Liver (tissue), 3 donors: ENCODE measurements at regions not wholly inside any gene's neighbourhood (a gene's known extent, or its start where the extent isn't known, plus 50 kb on each side); places are given as distances from the start of the nearest gene placed in this dataset.

Experiments
- GABPA ChIP-seq, 2 donors: IDR thresholded peaks in 1 of 2; conservative IDR thresholded peaks in 1 of 2; 2 replicates each; pipeline ENCODE4 v1.6.1; 2016; ENCODE audit warnings: antibody characterized with exemption in 2 of 2, mild to moderate bottlenecking in 1 of 2, moderate library complexity in 1 of 2
- HNF4A ChIP-seq, 2 donors: conservative IDR thresholded peaks; 2 replicates each; pipeline ENCODE4 v1.6.1; 2016; ENCODE audit warnings: antibody characterized with exemption in 2 of 2, mild to moderate bottlenecking in 2 of 2
- JUND ChIP-seq, 2 donors: IDR thresholded peaks; 2 replicates each; pipeline ENCODE4 v1.6.1; 2016; ENCODE audit warnings: antibody characterized with exemption in 2 of 2
- NR2F2 ChIP-seq: IDR thresholded peaks from 2 replicates; pipeline ENCODE4 v1.6.1; 2016; ENCODE audit warnings: antibody characterized with exemption
- RXRA ChIP-seq, 2 donors: IDR thresholded peaks; 2 replicates each; pipeline ENCODE4 v1.6.1; 2017 to 2018; ENCODE audit warnings: antibody characterized with exemption in 2 of 2, mild to moderate bottlenecking in 1 of 2
- SP1 ChIP-seq: IDR thresholded peaks from 2 replicates; pipeline ENCODE4 v1.6.1; 2018; ENCODE audit warnings: antibody characterized with exemption, mild to moderate bottlenecking
- TAF1 ChIP-seq: conservative IDR thresholded peaks from 2 replicates; pipeline ENCODE4 v1.6.1; 2016; ENCODE audit warnings: antibody characterized with exemption, mild to moderate bottlenecking
- YY1 ChIP-seq: IDR thresholded peaks from 2 replicates; pipeline ENCODE4 v1.6.1; 2016; ENCODE audit warnings: antibody characterized with exemption, mild to moderate bottlenecking
- TF ChIP-seq, protein P1 (sequence below): fragments of 150-350 bp; IDR thresholded peaks from 2 replicates; pipeline ENCODE4 v1.5.1; 2017; ENCODE audit warnings: improper control_type of control experiment, low read depth, low read length; ENCODE audit not compliant: missing input control
- TF ChIP-seq, protein P2 (sequence below): IDR thresholded peaks from 2 replicates; pipeline ENCODE4 v1.6.1; 2016; ENCODE audit warnings: antibody characterized with exemption, mild to moderate bottlenecking
- TF ChIP-seq, protein P3 (sequence below): IDR thresholded peaks from 2 replicates; pipeline ENCODE4 v1.6.1; 2016; ENCODE audit warnings: antibody characterized with exemption
- TF ChIP-seq, protein P4 (sequence below): IDR thresholded peaks from 2 replicates; pipeline ENCODE4 v1.6.1; 2016; ENCODE audit warnings: antibody characterized with exemption
- donor health status: healthy.
- donor health status: healthy.

DNA sequence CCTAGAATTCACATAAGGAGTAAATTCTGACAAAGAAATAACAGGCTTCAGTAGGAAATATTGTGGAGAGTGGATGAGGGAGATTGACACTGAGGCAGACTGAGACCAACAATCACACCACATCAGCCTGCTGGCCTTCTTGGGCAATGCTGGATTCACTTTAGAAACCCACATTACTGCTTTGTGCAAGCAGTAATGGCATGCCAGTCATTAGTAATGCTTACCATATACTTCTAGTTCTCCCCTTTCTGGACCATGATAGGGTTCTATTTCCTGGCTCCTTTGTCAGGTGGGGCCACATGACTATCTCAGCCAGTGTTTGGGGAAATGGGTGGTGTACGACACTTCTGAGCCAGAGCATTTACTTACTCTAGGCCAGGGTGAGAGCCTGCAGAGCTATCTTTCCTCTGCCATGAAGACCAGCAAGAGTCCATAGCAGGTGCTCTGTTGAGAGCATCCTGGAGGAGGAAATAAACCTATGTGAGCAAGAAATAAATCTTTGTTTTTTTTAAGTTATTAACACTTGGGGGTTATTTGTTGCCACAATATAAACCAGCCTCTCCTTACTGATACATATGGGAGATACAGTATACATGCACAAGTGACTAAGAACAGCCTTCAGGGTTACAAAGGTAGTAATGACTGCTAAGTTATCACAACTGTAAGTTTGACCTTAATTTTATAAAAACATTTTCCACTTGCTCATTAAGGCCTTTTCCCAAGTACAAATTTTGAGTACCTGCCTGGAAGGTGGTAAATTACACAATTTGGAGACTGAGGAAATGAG lies 89.3 kb upstream of the TANK start:
- TF ChIP-seq, protein P1, sequence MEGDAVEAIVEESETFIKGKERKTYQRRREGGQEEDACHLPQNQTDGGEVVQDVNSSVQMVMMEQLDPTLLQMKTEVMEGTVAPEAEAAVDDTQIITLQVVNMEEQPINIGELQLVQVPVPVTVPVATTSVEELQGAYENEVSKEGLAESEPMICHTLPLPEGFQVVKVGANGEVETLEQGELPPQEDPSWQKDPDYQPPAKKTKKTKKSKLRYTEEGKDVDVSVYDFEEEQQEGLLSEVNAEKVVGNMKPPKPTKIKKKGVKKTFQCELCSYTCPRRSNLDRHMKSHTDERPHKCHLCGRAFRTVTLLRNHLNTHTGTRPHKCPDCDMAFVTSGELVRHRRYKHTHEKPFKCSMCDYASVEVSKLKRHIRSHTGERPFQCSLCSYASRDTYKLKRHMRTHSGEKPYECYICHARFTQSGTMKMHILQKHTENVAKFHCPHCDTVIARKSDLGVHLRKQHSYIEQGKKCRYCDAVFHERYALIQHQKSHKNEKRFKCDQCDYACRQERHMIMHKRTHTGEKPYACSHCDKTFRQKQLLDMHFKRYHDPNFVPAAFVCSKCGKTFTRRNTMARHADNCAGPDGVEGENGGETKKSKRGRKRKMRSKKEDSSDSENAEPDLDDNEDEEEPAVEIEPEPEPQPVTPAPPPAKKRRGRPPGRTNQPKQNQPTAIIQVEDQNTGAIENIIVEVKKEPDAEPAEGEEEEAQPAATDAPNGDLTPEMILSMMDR: no peak
- TF ChIP-seq NR2F2 (no peak), JUND (IDR thresholded peaks at IDR 0.05) (no peak), GABPA (IDR thresholded peaks at IDR 0.05 in 1 of 2, conservative IDR thresholded peaks at IDR 0.05 in 1 of 2) (no peak), RXRA (IDR thresholded peaks at IDR 0.05) (no peak), TAF1 (no peak), SP1 (no peak), YY1 (no peak), HNF4A (conservative IDR thresholded peaks at IDR 0.05) (no peak)
- TF ChIP-seq, protein P2, sequence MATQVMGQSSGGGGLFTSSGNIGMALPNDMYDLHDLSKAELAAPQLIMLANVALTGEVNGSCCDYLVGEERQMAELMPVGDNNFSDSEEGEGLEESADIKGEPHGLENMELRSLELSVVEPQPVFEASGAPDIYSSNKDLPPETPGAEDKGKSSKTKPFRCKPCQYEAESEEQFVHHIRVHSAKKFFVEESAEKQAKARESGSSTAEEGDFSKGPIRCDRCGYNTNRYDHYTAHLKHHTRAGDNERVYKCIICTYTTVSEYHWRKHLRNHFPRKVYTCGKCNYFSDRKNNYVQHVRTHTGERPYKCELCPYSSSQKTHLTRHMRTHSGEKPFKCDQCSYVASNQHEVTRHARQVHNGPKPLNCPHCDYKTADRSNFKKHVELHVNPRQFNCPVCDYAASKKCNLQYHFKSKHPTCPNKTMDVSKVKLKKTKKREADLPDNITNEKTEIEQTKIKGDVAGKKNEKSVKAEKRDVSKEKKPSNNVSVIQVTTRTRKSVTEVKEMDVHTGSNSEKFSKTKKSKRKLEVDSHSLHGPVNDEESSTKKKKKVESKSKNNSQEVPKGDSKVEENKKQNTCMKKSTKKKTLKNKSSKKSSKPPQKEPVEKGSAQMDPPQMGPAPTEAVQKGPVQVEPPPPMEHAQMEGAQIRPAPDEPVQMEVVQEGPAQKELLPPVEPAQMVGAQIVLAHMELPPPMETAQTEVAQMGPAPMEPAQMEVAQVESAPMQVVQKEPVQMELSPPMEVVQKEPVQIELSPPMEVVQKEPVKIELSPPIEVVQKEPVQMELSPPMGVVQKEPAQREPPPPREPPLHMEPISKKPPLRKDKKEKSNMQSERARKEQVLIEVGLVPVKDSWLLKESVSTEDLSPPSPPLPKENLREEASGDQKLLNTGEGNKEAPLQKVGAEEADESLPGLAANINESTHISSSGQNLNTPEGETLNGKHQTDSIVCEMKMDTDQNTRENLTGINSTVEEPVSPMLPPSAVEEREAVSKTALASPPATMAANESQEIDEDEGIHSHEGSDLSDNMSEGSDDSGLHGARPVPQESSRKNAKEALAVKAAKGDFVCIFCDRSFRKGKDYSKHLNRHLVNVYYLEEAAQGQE: no peak
- TF ChIP-seq, protein P3, sequence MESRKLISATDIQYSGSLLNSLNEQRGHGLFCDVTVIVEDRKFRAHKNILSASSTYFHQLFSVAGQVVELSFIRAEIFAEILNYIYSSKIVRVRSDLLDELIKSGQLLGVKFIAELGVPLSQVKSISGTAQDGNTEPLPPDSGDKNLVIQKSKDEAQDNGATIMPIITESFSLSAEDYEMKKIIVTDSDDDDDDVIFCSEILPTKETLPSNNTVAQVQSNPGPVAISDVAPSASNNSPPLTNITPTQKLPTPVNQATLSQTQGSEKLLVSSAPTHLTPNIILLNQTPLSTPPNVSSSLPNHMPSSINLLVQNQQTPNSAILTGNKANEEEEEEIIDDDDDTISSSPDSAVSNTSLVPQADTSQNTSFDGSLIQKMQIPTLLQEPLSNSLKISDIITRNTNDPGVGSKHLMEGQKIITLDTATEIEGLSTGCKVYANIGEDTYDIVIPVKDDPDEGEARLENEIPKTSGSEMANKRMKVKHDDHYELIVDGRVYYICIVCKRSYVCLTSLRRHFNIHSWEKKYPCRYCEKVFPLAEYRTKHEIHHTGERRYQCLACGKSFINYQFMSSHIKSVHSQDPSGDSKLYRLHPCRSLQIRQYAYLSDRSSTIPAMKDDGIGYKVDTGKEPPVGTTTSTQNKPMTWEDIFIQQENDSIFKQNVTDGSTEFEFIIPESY: no peak
- TF ChIP-seq, protein P4, sequence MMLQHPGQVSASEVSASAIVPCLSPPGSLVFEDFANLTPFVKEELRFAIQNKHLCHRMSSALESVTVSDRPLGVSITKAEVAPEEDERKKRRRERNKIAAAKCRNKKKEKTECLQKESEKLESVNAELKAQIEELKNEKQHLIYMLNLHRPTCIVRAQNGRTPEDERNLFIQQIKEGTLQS: no peak
